ENCODE measurements at regions not wholly inside any gene's neighbourhood (a gene's known extent, or its start where the extent isn't known, plus 50 kb on each side); places are given as distances from the start of the nearest gene placed in this dataset.
"Not testable (repeated sequence)": the region's sequence is repeated elsewhere in the genome, so short reads cannot be mapped to it uniquely, and the experiment has no call there.

DNA sequence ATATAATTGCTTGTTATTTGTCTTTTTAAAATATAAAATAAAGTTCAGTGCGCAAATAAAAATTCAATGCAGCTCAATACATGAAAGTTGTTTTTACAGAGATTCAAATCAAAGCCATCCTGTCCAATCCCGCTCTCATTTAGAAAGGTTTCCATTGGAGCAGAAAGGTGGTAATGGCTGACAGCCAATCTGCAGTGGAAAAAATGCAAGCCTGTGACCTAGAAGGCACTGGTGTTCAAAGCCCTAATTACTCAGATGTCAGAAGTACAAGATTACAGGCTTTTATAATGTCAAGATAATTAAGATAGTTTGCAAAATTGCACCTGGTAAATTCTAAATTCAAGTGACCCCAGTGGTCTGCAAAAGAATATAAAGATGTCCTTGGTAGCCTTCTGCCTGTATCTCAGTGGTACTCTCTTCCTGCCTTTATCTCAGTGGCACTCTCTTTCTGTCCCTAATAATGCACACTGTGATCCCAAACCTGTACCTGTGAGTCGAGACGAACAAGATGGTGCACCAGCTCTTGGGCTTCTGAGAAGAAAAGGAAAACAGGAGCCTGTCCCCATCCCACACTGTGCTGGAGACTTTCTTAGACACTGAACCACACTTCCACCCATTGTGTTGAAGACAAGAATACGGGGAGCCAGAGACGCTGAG lies 212.6 kb upstream of the FRG1 start:
- DNase-seq (ENCODE audit: low spot score) = not testable (repeated sequence)

DNA sequence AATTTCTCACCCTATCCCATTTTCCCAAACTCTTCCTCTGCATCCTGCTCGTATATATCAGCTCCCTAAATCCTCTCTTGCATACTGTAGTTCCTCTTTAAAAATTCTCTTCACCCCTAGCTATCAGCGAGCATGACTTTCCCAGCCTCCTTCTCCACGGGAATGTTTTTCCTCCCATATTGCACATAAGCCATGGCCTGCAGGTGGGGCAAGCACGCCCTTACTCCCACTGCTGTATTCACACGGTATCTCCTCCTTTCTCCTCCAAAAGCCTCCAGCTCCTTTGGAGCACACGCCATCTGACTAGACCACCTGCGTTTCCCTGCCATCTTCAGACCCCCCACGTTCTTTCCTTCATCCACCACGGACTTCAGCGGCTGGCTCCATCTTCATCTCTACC lies 208.7 kb upstream of the FRG1 start:
- DNase-seq (ENCODE audit: low spot score); in situ Hi-C loops (cut with MboI; ENCODE audit: low pct_unique_long_range_greater_than_20kb, low sequenced_read_pairs, unreplicated experiment): not testable (repeated sequence)

More for the DNA sequence above, 212.6 kb upstream of the FRG1 start:
- in situ Hi-C loops (cut with MboI; ENCODE audit: low pct_unique_long_range_greater_than_20kb, low sequenced_read_pairs, unreplicated experiment) = not testable (repeated sequence)

DNA sequence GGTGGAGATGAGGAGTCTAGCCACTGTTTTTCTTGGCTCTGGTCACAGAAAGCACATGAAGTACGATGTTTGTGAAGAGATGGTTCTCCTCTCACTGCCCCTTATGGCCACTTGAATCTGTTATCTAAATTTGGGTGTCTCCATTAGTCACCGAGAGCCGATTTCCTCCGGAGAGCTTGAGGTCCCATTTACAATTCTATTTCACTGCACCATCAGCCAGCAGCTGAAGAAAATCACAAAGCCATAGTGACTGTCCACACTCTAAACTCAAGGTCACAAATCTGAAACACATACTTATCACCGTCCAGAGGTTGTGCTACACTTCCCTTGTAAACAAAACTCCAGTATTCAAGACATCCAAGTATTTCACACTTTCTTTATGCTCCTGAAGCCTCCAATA lies 207.2 kb upstream of the FRG1 start:
- in situ Hi-C loops (cut with MboI; ENCODE audit: low pct_unique_long_range_greater_than_20kb, low sequenced_read_pairs, unreplicated experiment); DNase-seq (ENCODE audit: low spot score): not testable (repeated sequence)

DNA sequence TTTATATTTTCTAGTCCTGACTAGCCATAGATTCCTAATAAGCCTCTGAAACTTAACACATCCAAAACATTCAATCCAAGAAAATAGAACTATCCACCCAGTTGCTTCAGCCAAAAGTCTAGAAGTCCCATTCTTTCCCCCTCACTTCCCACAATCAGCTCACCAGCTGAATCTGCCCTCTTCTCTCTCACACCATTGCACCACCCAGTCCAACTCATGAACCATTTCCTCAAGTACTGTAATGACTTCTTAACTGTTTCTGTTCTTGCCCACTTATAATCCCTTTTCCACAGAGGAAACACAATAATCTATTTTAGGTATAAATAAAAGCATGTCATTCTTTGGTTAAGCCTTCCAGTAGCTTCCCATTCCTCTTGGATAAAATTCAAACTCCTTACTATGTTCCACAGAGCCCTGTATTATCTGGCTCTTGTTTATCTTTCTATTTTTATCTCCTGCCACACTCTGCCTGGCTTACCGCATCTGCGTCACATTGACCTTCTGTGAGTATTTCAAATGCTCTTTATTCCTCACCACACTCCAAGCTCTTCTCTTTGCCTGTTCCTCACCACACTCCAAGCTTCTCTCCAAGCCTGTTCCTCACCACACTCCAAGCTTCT lies 205.9 kb upstream of the FRG1 start:
- DNase-seq (ENCODE audit: low spot score); in situ Hi-C loops (cut with MboI; ENCODE audit: low pct_unique_long_range_greater_than_20kb, low sequenced_read_pairs, unreplicated experiment): not testable (repeated sequence)

DNA sequence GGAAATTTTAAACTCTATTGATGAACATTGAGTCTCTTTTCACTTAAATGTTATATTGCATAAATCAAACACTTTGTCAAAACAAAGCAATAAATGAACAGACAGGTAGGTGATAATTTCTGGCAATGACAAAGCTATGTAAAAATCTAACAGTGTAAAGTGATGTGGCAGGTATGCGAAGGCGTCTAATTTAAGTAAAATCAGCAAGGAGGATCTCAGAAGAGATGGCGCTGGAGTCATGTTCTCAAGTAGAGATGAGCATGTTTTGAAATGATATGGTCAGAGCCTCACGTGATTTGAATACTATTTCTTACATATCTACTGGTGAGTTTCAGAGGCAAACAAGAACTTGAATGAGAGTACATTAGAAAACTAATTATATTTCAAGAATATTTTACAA lies 204.0 kb upstream of the FRG1 start:
- DNase-seq (ENCODE audit: low spot score); in situ Hi-C loops (cut with MboI; ENCODE audit: low pct_unique_long_range_greater_than_20kb, low sequenced_read_pairs, unreplicated experiment): not testable (repeated sequence)

DNA sequence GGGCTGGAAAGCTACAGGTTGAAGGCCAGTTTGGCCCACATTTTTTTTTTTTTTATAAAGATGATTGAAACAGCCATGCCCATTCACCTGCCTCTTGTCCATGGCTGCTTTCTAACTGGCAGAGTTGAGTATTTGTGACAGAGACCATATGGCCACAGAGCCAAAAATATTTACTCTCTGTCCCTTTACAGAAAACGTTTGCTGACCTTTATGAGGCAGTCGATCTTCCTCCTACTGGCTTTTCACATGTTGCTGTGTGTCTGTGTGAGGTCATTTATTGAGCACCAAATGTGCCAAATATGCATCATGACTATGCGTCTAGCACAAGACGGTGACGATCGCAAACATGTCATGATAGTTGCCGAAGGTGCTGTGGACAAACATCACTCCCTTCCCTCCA lies 200.6 kb upstream of the FRG1 start:
- DNase-seq (ENCODE audit: low spot score); in situ Hi-C loops (cut with MboI; ENCODE audit: low pct_unique_long_range_greater_than_20kb, low sequenced_read_pairs, unreplicated experiment): not testable (repeated sequence)

DNA sequence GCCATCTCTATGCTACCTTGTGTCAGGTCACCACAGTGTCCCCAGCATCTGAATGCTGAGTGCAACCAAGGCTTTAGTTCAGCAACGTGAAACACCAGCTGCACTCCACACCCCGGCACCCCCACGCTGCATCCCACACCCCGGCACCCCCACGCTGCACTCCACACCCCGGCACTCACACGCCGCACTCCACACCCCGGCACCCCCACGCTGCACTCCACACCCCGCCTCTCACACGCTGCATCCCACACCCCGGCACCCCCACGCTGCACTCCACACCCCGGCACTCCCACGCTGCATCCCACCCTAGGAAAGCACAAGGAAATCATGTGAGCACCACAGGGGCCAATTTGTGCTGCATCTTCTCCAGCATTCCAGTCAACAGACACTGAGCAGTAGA lies 199.8 kb upstream of the FRG1 start:
- no peak for DNase-seq (ENCODE audit: low spot score)
- in situ Hi-C loops (cut with MboI; ENCODE audit: low pct_unique_long_range_greater_than_20kb, low sequenced_read_pairs, unreplicated experiment) = no loop called here
- TF ChIP-seq, protein P1, sequence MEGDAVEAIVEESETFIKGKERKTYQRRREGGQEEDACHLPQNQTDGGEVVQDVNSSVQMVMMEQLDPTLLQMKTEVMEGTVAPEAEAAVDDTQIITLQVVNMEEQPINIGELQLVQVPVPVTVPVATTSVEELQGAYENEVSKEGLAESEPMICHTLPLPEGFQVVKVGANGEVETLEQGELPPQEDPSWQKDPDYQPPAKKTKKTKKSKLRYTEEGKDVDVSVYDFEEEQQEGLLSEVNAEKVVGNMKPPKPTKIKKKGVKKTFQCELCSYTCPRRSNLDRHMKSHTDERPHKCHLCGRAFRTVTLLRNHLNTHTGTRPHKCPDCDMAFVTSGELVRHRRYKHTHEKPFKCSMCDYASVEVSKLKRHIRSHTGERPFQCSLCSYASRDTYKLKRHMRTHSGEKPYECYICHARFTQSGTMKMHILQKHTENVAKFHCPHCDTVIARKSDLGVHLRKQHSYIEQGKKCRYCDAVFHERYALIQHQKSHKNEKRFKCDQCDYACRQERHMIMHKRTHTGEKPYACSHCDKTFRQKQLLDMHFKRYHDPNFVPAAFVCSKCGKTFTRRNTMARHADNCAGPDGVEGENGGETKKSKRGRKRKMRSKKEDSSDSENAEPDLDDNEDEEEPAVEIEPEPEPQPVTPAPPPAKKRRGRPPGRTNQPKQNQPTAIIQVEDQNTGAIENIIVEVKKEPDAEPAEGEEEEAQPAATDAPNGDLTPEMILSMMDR (IDR thresholded peaks at IDR 0.05; ENCODE audit: extremely low read depth, insufficient read depth, missing control alignments) = no peak

DNA sequence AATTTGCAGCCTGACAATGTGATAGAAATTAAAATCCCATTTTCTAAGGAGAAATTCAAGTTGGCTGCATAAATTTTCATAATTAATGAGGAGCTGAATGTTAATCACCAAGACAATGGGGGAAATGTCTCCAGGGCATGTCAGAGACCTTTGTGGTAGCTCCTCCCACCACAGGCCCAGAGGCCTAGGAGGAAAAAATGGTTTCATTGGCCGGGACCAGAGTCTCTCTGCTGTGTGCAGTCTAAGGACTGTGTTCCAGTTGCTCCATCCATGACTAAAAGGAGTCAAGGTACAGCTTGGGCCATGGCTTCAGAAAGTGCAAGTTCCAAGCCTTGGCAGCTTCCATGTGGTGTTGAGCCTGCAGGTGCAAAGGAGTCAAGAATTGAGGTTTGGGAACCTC lies 187.6 kb upstream of the FRG1 start:
- DNase-seq (ENCODE audit: low spot score); in situ Hi-C loops (cut with MboI; ENCODE audit: low pct_unique_long_range_greater_than_20kb, low sequenced_read_pairs, unreplicated experiment): not testable (repeated sequence)

DNA sequence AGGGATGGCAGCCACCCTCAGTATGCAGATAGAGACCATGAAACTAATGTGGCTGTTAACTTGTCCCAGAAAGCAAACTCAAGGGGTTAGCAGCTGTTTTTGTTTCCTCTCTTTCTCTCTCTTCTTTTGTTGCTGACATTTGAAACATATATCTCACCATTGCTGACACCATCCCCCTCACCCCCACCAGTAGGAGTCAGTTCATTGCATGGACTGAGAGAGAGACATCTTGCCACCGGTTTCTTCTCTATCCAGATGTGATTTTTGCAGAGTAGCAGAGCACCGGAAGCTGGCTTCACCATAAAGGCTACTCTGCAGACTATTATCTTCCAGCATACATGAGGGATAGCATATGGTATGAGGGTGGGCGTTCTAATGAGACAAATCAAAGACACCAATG lies 177.1 kb upstream of the FRG1 start:
- TF ChIP-seq, protein P1 (IDR thresholded peaks at IDR 0.05; ENCODE audit: extremely low read depth, insufficient read depth, missing control alignments) = no peak
- in situ Hi-C loops (cut with MboI; ENCODE audit: low pct_unique_long_range_greater_than_20kb, low sequenced_read_pairs, unreplicated experiment) = no loop called here
- DNase-seq (ENCODE audit: low spot score) = no peak

DNA sequence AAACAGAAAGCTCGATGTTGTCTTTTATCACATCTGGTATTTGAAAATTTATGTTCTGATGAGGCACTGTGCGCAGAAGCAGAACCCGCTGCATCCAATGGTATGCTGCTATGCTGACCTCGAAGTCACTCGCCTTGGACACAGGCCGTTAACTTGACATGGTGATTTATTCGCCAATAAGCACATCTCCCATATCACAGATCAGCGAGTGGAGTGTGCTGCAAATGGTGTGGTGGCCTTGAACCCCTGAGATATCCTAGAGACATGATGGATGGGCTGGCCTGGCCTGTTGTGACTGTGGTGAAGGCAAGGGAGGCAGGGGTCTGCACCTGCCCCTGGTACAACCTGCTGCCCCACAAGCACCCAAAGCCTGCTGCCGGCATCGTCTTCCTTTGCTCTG lies 175.4 kb upstream of the FRG1 start:
- TF ChIP-seq, protein P1 (IDR thresholded peaks at IDR 0.05; ENCODE audit: extremely low read depth, insufficient read depth, missing control alignments) = no peak
- no peak for DNase-seq (ENCODE audit: low spot score)
- in situ Hi-C loops (cut with MboI; ENCODE audit: low pct_unique_long_range_greater_than_20kb, low sequenced_read_pairs, unreplicated experiment) = no loop called here
